Lower leg skin (tissue), 3 donors: ENCODE measurements at regions not wholly inside any gene's neighbourhood (a gene's known extent, or its start where the extent isn't known, plus 50 kb on each side); places are given as distances from the start of the nearest gene placed in this dataset.

Source experiments
- CTCF ChIP-seq, 3 donors: fragments of 450-650 bp; IDR thresholded peaks; one replicate each; pipeline ENCODE4 v1.5.1; 2016; ENCODE audit warnings: antibody characterized with exemption in 3 of 3, mild to moderate bottlenecking in 3 of 3, moderate library complexity in 2 of 3
- POLR2A ChIP-seq, 2 donors: fragments of 450-650 bp; IDR thresholded peaks; one replicate each; pipeline ENCODE4 v1.6.1; 2016 to 2017; ENCODE audit warnings: antibody characterized with exemption in 2 of 2, mild to moderate bottlenecking in 1 of 2, moderate library complexity in 1 of 2

GRCh38 chr2:126790987-126791780 lies 107.5 kb upstream of the TEX51 start:
- no peak for TF ChIP-seq CTCF (IDR thresholded peaks at IDR 0.05)
- TF ChIP-seq POLR2A (IDR thresholded peaks at IDR 0.05): no peak
